ENCODE measurements at regions not wholly inside any gene's neighbourhood (a gene's known extent, or its start where the extent isn't known, plus 50 kb on each side); places are given as distances from the start of the nearest gene placed in this dataset.

DNA sequence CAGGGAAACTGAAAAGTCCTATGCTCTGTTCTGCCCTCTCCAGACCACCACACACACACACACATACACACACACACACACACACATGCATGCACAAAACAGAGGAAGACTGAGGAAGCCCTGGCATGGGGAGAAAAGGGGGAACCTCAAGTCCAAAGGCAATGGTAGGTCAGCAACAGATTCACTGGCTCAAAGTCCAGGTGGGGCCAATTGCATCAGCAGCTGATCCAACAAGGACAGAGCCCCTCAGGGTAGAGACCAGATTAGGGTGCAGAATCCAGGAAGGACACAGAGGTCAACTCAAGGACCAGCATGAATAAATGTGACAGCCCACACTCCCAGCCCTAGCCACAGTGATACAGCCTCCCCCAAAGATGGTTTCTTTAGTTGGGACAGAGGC is 425.0 kb upstream of the SOX5 start:
- TF ChIP-seq, protein P1, sequence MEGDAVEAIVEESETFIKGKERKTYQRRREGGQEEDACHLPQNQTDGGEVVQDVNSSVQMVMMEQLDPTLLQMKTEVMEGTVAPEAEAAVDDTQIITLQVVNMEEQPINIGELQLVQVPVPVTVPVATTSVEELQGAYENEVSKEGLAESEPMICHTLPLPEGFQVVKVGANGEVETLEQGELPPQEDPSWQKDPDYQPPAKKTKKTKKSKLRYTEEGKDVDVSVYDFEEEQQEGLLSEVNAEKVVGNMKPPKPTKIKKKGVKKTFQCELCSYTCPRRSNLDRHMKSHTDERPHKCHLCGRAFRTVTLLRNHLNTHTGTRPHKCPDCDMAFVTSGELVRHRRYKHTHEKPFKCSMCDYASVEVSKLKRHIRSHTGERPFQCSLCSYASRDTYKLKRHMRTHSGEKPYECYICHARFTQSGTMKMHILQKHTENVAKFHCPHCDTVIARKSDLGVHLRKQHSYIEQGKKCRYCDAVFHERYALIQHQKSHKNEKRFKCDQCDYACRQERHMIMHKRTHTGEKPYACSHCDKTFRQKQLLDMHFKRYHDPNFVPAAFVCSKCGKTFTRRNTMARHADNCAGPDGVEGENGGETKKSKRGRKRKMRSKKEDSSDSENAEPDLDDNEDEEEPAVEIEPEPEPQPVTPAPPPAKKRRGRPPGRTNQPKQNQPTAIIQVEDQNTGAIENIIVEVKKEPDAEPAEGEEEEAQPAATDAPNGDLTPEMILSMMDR (IDR thresholded peaks at IDR 0.05) = no peak
- no peak for TF ChIP-seq POLR2AphosphoS5 (IDR thresholded peaks at IDR 0.05)

Data from upper lobe of left lung (tissue), 4 donors.